CD4-positive, alpha-beta memory T cell (primary cell): ENCODE measurements at regions not wholly inside any gene's neighbourhood (a gene's known extent, or its start where the extent isn't known, plus 50 kb on each side); places are given as distances from the start of the nearest gene placed in this dataset.
A peak's percentile ranks its signal among the peaks of the same experiment; 100 is the strongest.

Experiments
- CTCF ChIA-PET: fragments of 350-600 bp; sonication (Branson Sonifier 250); formaldehyde crosslinking; loops from one replicate; lab custom pipeline; 2021; ENCODE audit warnings: inconsistent platforms; ENCODE audit not compliant: partially characterized antibody; lab: Charles Lee
- POLR2A ChIA-PET: fragments of 350-600 bp; sonication (Branson Sonifier 250); formaldehyde crosslinking; loops from one replicate; lab custom pipeline; 2021; ENCODE audit not compliant: partially characterized antibody; lab: Charles Lee
- DNase-seq, 5 donors: peaks; one replicate each; pipeline versions ENCODE4 v3.0.0 to v3.0.0-alpha.2; 2020 to 2022; ENCODE audit warnings: mixed read lengths in 1 of 5
- H3K27ac ChIP-seq: one replicate; pipeline ENCODE4 v1.7.0; 2013; ENCODE audit warnings: low read depth, low read length
- H3K27me3 ChIP-seq: 2 replicates; pipeline ENCODE4 v1.7.0; 2013; ENCODE audit warnings: mild to moderate bottlenecking, low read length, moderate library complexity; ENCODE audit not compliant: insufficient read depth
- H3K36me3 ChIP-seq: 2 replicates; pipeline ENCODE4 v1.7.0; 2013; ENCODE audit warnings: mild to moderate bottlenecking, low read length, moderate library complexity; ENCODE audit not compliant: insufficient read depth
- H3K4me1 ChIP-seq: 2 replicates; pipeline ENCODE4 v1.7.0; 2013; ENCODE audit warnings: mild to moderate bottlenecking, low read length, moderate library complexity; ENCODE audit not compliant: insufficient read depth
- H3K4me3 ChIP-seq, 2 donors: one replicate each; pipeline ENCODE4 v1.7.0; 2013; ENCODE audit warnings: low read length in 2 of 2, mild to moderate bottlenecking in 1 of 2
- H3K9me3 ChIP-seq, 2 donors: one replicate each; pipeline ENCODE4 v1.7.0; 2013; ENCODE audit warnings: low read length in 2 of 2, control low read depth in 1 of 2; ENCODE audit not compliant: control insufficient read depth in 1 of 2
- H3K27ac Mint-ChIP-seq, 7 donors: one replicate each; pipeline ENCODE4 v1.8.0; 2020 to 2021; ENCODE audit warnings: mixed read lengths in 7 of 7, mild to moderate bottlenecking in 6 of 7, inconsistent platforms in 3 of 7, moderate library complexity in 3 of 7
- H3K27me3 Mint-ChIP-seq, 2 donors: one replicate each; pipeline ENCODE4 v1.8.0; 2020 to 2021; ENCODE audit warnings: mixed read lengths in 2 of 2
- H3K36me3 Mint-ChIP-seq, 2 donors: one replicate each; pipeline ENCODE4 v1.8.0; 2020 to 2021; ENCODE audit warnings: mixed read lengths in 2 of 2, inconsistent platforms in 1 of 2, mild to moderate bottlenecking in 1 of 2
- H3K4me1 Mint-ChIP-seq, 4 donors: one replicate each; pipeline ENCODE4 v1.8.0; 2020 to 2021; ENCODE audit warnings: mixed read lengths in 4 of 4, mild to moderate bottlenecking in 1 of 4
- H3K4me3 Mint-ChIP-seq, 8 donors: one replicate each; pipeline ENCODE4 v1.8.0; 2020 to 2021; ENCODE audit warnings: mixed read lengths in 8 of 8, mild to moderate bottlenecking in 7 of 8, moderate library complexity in 6 of 8, inconsistent platforms in 3 of 8
- H3K9me3 Mint-ChIP-seq, 8 donors: one replicate each; pipeline ENCODE4 v1.8.0; 2020 to 2021; ENCODE audit warnings: mixed read lengths in 8 of 8, mild to moderate bottlenecking in 5 of 8, inconsistent platforms in 3 of 8, moderate library complexity in 1 of 8
- intact Hi-C: fragments of 100-400 bp; cut with micrococcal nuclease; formaldehyde crosslinking; loops from one replicate; pipeline ENCODE4 v1.15.1; 2023

GRCh38 chr14:31982642-31983041 lies 94.5 kb upstream of the ARHGAP5 start:
- no peak overlapping the region for H3K27ac Mint-ChIP-seq
- H3K27me3 ChIP-seq, result no peaks in the 10 kb centered on the region
- no peak overlapping the region for H3K27ac ChIP-seq
- ChIA-PET POLR2A (no interaction called here), CTCF (no interaction called here)
- no peak overlapping the region for H3K4me3 Mint-ChIP-seq
- H3K4me1 ChIP-seq, result no peaks in the 10 kb centered on the region
- H3K9me3 Mint-ChIP-seq, result peaks cover 9 to 49% (median 34%) of the 10 kb centered on the region in 8 donors
- H3K9me3 ChIP-seq, result no peaks in the 10 kb centered on the region
- H3K27me3 Mint-ChIP-seq, result no peaks in the 10 kb centered on the region
- peaks cover 0 to 2% (median 0%) of the 10 kb centered on the region in 4 donors for H3K4me1 Mint-ChIP-seq
- intact Hi-C loops, result no loop called here
- H3K36me3 Mint-ChIP-seq, result peaks cover 9 to 10% of the 10 kb centered on the region in 2 donors
- H3K4me3 ChIP-seq, result no peak overlapping the region
- no peak for DNase-seq
- no peaks in the 10 kb centered on the region for H3K36me3 ChIP-seq

- H3K4me3 ChIP-seq, result no peak overlapping the region
- ChIA-PET POLR2A (no interaction called here), CTCF (no interaction called here)
- H3K4me1 ChIP-seq, result no peaks in the 10 kb centered on the region
- H3K36me3 ChIP-seq, result no peaks in the 10 kb centered on the region
- H3K27ac ChIP-seq, result no peak overlapping the region
- H3K9me3 ChIP-seq, result no peaks in the 10 kb centered on the region
- no peaks in the 10 kb centered on the region for H3K27me3 ChIP-seq
- H3K4me1 Mint-ChIP-seq, result no peaks in the 10 kb centered on the region
- peaks cover 9 to 10% of the 10 kb centered on the region in 2 donors for H3K36me3 Mint-ChIP-seq
- peaks cover 3 to 4% of the 10 kb centered on the region in 2 donors for H3K27me3 Mint-ChIP-seq
- no peak for DNase-seq
- no peak overlapping the region for H3K4me3 Mint-ChIP-seq
- no peak overlapping the region for H3K27ac Mint-ChIP-seq
- H3K9me3 Mint-ChIP-seq, result peaks cover 9 to 53% (median 34%) of the 10 kb centered on the region in 8 donors
- intact Hi-C loops, result no loop called here
Measured at GRCh38 chr14:31986405-31986804, 90.7 kb upstream of the ARHGAP5 start.

- ChIA-PET POLR2A (no interaction called here), CTCF (no interaction called here)
- DNase-seq, result no peak
- H3K27ac ChIP-seq, result no peak overlapping the region
- peaks cover 2 to 45% (median 24%) of the 10 kb centered on the region in 8 donors for H3K9me3 Mint-ChIP-seq
- H3K36me3 ChIP-seq, result no peaks in the 10 kb centered on the region
- H3K27ac Mint-ChIP-seq, result no peak overlapping the region
- no peaks in the 10 kb centered on the region for H3K27me3 ChIP-seq
- H3K4me3 Mint-ChIP-seq, result no peak overlapping the region
- peaks cover 3 to 9% of the 10 kb centered on the region in 2 donors for H3K36me3 Mint-ChIP-seq
- no peaks in the 10 kb centered on the region for H3K9me3 ChIP-seq
- intact Hi-C loops, result no loop called here
- no peaks in the 10 kb centered on the region for H3K4me1 Mint-ChIP-seq
- peaks cover 4 to 5% of the 10 kb centered on the region in 2 donors for H3K27me3 Mint-ChIP-seq
- no peaks in the 10 kb centered on the region for H3K4me1 ChIP-seq
- no peak overlapping the region for H3K4me3 ChIP-seq
Measured at GRCh38 chr14:31987721-31988120, 89.4 kb upstream of the ARHGAP5 start.

- POLR2A ChIA-PET, result no interaction called here
- H3K9me3 ChIP-seq, result no peaks in the 10 kb centered on the region
- Mint-ChIP-seq H3K4me1 (no peaks in the 10 kb centered on the region), H3K9me3 (peaks cover 0 to 40% (median 19%) of the 10 kb centered on the region in 8 donors), H3K27me3 (peaks cover 4 to 5% of the 10 kb centered on the region in 2 donors), H3K27ac (peak overlapping the region in 1 of 7 donors; percentile 58), H3K4me3 (no peak overlapping the region), H3K36me3 (peaks cover 0 to 9% of the 10 kb centered on the region in 2 donors)
- no peak overlapping the region for H3K4me3 ChIP-seq
- H3K27me3 ChIP-seq, result no peaks in the 10 kb centered on the region
- H3K4me1 ChIP-seq, result no peaks in the 10 kb centered on the region
- no peaks in the 10 kb centered on the region for H3K36me3 ChIP-seq
- CTCF ChIA-PET, result no interaction called here
- no peak overlapping the region for H3K27ac ChIP-seq
- intact Hi-C loops, result no loop called here
- no peak for DNase-seq
Measured at GRCh38 chr14:31988244-31988643, 88.9 kb upstream of the ARHGAP5 start.

- Mint-ChIP-seq H3K4me1 (peaks cover 0 to 9% (median 5%) of the 10 kb centered on the region in 4 donors), H3K4me3 (no peak overlapping the region), H3K36me3 (peaks cover 0 to 9% of the 10 kb centered on the region in 2 donors), H3K9me3 (peaks cover 0 to 27% (median 14%) of the 10 kb centered on the region in 8 donors), H3K27ac (no peak overlapping the region), H3K27me3 (peaks cover 4 to 5% of the 10 kb centered on the region in 2 donors)
- H3K27ac ChIP-seq, result no peak overlapping the region
- ChIA-PET POLR2A (no interaction called here), CTCF (no interaction called here)
- intact Hi-C loops, result no loop called here
- no peaks in the 10 kb centered on the region for H3K9me3 ChIP-seq
- H3K27me3 ChIP-seq, result no peaks in the 10 kb centered on the region
- no peak overlapping the region for H3K4me3 ChIP-seq
- H3K36me3 ChIP-seq, result no peaks in the 10 kb centered on the region
- no peaks in the 10 kb centered on the region for H3K4me1 ChIP-seq
- no peak for DNase-seq
Measured at GRCh38 chr14:31990183-31990857, 86.8 kb upstream of the ARHGAP5 start.

- Histone ChIP-seq H3K36me3 (no peaks in the 10 kb centered on the region), H3K27me3 (no peaks in the 10 kb centered on the region), H3K4me1 (no peaks in the 10 kb centered on the region), H3K4me3 (no peak overlapping the region), H3K9me3 (no peaks in the 10 kb centered on the region), H3K27ac (no peak overlapping the region)
- peaks cover 0 to 8% of the 10 kb centered on the region in 2 donors for H3K36me3 Mint-ChIP-seq
- no peak for DNase-seq
- no peak overlapping the region for H3K4me3 Mint-ChIP-seq
- intact Hi-C loops, result no loop called here
- no peak overlapping the region for H3K27ac Mint-ChIP-seq
- POLR2A ChIA-PET, result no interaction called here
- H3K9me3 Mint-ChIP-seq, result peaks cover 0 to 19% (median 10%) of the 10 kb centered on the region in 8 donors
- peaks cover 0 to 9% (median 5%) of the 10 kb centered on the region in 4 donors for H3K4me1 Mint-ChIP-seq
- CTCF ChIA-PET, result no interaction called here
- H3K27me3 Mint-ChIP-seq, result peaks cover 4 to 5% of the 10 kb centered on the region in 2 donors
Measured at GRCh38 chr14:31990926-31991572, 86.1 kb upstream of the ARHGAP5 start.

GRCh38 chr14:31992011-31992447 lies 85.1 kb upstream of the ARHGAP5 start:
- Histone ChIP-seq H3K4me1 (no peaks in the 10 kb centered on the region), H3K4me3 (no peak overlapping the region), H3K9me3 (no peaks in the 10 kb centered on the region), H3K36me3 (no peaks in the 10 kb centered on the region), H3K27ac (no peak overlapping the region), H3K27me3 (no peaks in the 10 kb centered on the region)
- no peak for DNase-seq
- Mint-ChIP-seq H3K4me3 (no peak overlapping the region), H3K27me3 (peaks cover 4 to 5% of the 10 kb centered on the region in 2 donors), H3K36me3 (no peaks in the 10 kb centered on the region), H3K4me1 (peaks cover 0 to 9% (median 5%) of the 10 kb centered on the region in 4 donors), H3K27ac (no peak overlapping the region), H3K9me3 (peaks cover 0 to 9% (median 2%) of the 10 kb centered on the region in 8 donors)
- ChIA-PET CTCF (no interaction called here), POLR2A (no interaction called here)
- intact Hi-C loops, result no loop called here
